ENCODE measurements at regions not wholly inside any gene's neighbourhood (a gene's known extent, or its start where the extent isn't known, plus 50 kb on each side); places are given as distances from the start of the nearest gene placed in this dataset.

GRCh38 chr5:168012006-168012405 is 279.4 kb upstream of the WWC1 start:
- H3K27ac ChIP-seq, result no peak overlapping the region
- no peak for DNase-seq (ENCODE audit: low read depth, low spot score)

GRCh38 chr5:168013546-168013945 is 277.9 kb upstream of the WWC1 start:
- no peak for DNase-seq (ENCODE audit: low read depth, low spot score)
- no peak overlapping the region for H3K27ac ChIP-seq

GRCh38 chr5:168014433-168015123 is 276.9 kb upstream of the WWC1 start:
- DNase-seq (ENCODE audit: low read depth, low spot score), result no peak

GRCh38 chr5:168015506-168015905 is 275.9 kb upstream of the WWC1 start:
- no peak for DNase-seq (ENCODE audit: low read depth, low spot score)
- no peak overlapping the region for H3K27ac ChIP-seq

More at GRCh38 chr5:168014433-168015123, 276.9 kb upstream of the WWC1 start:
- H3K27ac ChIP-seq, result no peak overlapping the region

GRCh38 chr5:168017313-168017712 is 274.1 kb upstream of the WWC1 start:
- H3K27ac ChIP-seq, result no peak overlapping the region
- no peak for DNase-seq (ENCODE audit: low read depth, low spot score)

GRCh38 chr5:168019143-168019542 is 272.3 kb upstream of the WWC1 start:
- no peak for DNase-seq (ENCODE audit: low read depth, low spot score)
- no peak overlapping the region for H3K27ac ChIP-seq

GRCh38 chr5:168020542-168021294 is 270.7 kb upstream of the WWC1 start:
- no peak overlapping the region for H3K27ac ChIP-seq
- no peak for DNase-seq (ENCODE audit: low read depth, low spot score)

GRCh38 chr5:168022446-168023169 is 268.8 kb upstream of the WWC1 start:
- no peak overlapping the region for H3K27ac ChIP-seq
- no peak for DNase-seq (ENCODE audit: low read depth, low spot score)

GRCh38 chr5:168023191-168023590 is 268.3 kb upstream of the WWC1 start:
- no peak overlapping the region for H3K27ac ChIP-seq
- no peak for DNase-seq (ENCODE audit: low read depth, low spot score)

- DNase-seq (ENCODE audit: low read depth, low spot score), result no peak
- H3K27ac ChIP-seq, result no peak overlapping the region
Measured at GRCh38 chr5:168024306-168024705, 267.1 kb upstream of the WWC1 start.

GRCh38 chr5:168027007-168027406 is 264.4 kb upstream of the WWC1 start:
- no peak for DNase-seq (ENCODE audit: low read depth, low spot score)
- H3K27ac ChIP-seq, result no peak overlapping the region

GRCh38 chr5:168030912-168031311 is 260.5 kb upstream of the WWC1 start:
- no peak overlapping the region for H3K27ac ChIP-seq
- no peak for DNase-seq (ENCODE audit: low read depth, low spot score)

GRCh38 chr5:168031614-168032013 is 259.8 kb upstream of the WWC1 start:
- DNase-seq (ENCODE audit: low read depth, low spot score), result no peak
- H3K27ac ChIP-seq, result no peak overlapping the region

- no peak for DNase-seq (ENCODE audit: low read depth, low spot score)
- no peak overlapping the region for H3K27ac ChIP-seq
Measured at GRCh38 chr5:168039039-168039438, 252.4 kb upstream of the WWC1 start.

GRCh38 chr5:168039566-168040248 is 251.7 kb upstream of the WWC1 start:
- no peak overlapping the region for H3K27ac ChIP-seq

GRCh38 chr5:168041583-168041982 is 249.9 kb upstream of the WWC1 start:
- no peak overlapping the region for H3K27ac ChIP-seq
- no peak for DNase-seq (ENCODE audit: low read depth, low spot score)

More at GRCh38 chr5:168039566-168040248, 251.7 kb upstream of the WWC1 start:
- DNase-seq (ENCODE audit: low read depth, low spot score), result no peak

GRCh38 chr5:168042284-168043068 is 249.0 kb upstream of the WWC1 start:
- no peak for DNase-seq (ENCODE audit: low read depth, low spot score)
- H3K27ac ChIP-seq, result no peak overlapping the region

GRCh38 chr5:168046163-168046562 is 245.3 kb upstream of the WWC1 start:
- no peak overlapping the region for H3K27ac ChIP-seq
- no peak for DNase-seq (ENCODE audit: low read depth, low spot score)

GRCh38 chr5:168047043-168047668 is 244.3 kb upstream of the WWC1 start:
- DNase-seq (ENCODE audit: low read depth, low spot score), result peak; percentile 5
- H3K27ac ChIP-seq, result no peak overlapping the region
